HG03135 (cell line): ENCODE measurements at regions not wholly inside any gene's neighbourhood (a gene's known extent, or its start where the extent isn't known, plus 50 kb on each side); places are given as distances from the start of the nearest gene placed in this dataset.
"Not testable (repeated sequence)": the region's sequence is repeated elsewhere in the genome, so short reads cannot be mapped to it uniquely, and the experiment has no call there.

Source experiments
- ATAC-seq: cut with Tn5 transposase; IDR thresholded peaks from one replicate; pipeline ENCODE4 v1.9.1; 2021; ENCODE audit warnings: mild to moderate bottlenecking, moderate library complexity; ENCODE audit not compliant: unreplicated experiment

GRCh38 chr15:20369500-20369899, 172.1 kb downstream of the GOLGA6L6 start:
- no peak for ATAC-seq

DNA sequence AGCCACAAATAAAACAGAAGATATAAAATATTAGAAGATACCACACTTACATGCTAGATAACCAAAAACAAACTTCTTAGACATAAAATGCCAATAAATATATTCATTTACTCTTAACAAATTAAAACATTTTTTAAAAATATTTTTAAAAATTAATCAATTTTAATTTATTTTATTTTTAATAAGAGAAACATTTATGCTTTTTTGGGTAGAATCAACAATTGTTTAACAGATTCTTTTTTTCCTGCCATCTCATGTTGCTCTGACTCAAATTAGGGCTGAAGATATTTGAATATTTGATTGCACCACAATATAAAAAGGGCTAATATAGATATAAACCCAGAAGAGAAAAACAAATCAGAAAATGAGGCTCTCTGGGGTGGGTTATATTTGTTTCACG, 172.6 kb downstream of the GOLGA6L6 start:
- no peak for ATAC-seq

GRCh38 chr15:20367093-20367492, 174.5 kb downstream of the GOLGA6L6 start:
- no peak for ATAC-seq

- not testable (repeated sequence) for ATAC-seq
Measured at GRCh38 chr15:20363591-20363990, 178.0 kb downstream of the GOLGA6L6 start.

- no peak for ATAC-seq
Measured at GRCh38 chr15:20361091-20361490, 180.5 kb downstream of the GOLGA6L6 start.

- ATAC-seq: no peak
Measured at GRCh38 chr15:20358779-20359414, 182.7 kb downstream of the GOLGA6L6 start.

DNA sequence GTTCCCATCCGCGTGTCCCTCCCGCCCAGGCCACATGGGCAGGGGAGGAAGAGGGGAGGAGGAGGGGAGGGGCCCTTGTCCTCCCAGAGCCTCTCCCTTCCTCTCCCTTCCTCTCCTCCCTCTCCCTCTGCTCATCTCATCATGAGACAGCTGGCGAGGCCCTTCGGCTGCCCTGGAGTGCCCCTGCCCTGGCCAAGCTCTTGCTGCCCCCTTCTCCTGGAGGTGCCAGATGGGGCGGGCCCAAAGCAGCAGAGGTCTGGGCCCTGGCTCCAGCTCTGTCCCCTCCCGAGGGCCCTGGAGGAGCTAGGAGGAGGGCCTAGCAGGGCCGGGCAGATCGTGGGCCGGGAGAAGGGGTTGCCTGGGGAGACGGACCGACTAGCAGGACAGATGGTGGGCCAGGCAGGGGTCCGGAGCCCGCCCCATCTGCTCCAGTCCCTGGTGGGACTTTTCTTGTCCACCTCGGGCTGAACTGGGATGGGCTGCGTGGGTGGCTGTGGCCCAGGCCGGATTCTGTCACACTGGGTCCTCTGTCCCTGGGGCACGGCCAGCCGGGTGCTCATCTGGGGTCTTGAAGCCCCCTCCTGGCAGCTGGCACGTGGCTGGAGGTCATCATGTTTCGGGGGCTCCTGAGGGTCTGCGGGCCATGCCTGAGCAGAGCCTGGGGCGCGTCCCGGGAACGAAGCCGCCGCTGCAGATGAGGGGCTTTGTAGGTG, 183.4 kb downstream of the GOLGA6L6 start:
- ATAC-seq: no peak

DNA sequence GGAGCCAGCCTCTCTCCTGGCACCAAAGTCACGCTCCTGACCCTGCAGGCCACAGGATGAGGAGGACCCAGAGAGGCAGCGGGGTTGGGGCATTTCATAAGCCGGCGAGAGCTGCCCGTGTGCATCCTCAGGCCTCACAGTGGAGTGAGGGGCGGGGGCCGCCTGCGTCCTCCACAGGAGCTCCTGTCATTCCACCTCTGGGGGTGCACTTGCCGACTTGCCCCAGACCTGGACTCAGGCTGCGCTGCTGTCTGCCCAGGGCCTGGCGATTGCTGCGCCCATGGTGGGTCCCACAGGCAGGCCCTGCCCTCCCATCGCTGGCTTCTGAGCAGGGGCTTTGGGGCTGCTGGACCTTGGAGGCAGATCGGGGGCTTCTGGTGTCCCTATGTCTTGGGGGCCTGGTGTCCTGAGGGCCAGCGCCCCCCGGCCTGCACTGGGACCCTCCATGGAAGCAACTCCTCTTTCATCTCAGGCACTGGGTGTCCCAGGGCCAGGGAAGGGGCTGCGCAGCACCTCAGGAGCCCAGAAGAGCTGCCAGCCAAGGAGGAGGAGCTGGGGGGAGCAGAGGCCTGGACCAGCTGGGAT, 184.0 kb downstream of the GOLGA6L6 start:
- ATAC-seq: no peak

- no peak for ATAC-seq
Measured at GRCh38 chr15:20356911-20357480, 184.6 kb downstream of the GOLGA6L6 start.

- peak; percentile 49 for ATAC-seq
Measured at GRCh38 chr15:20356444-20356910, 185.1 kb downstream of the GOLGA6L6 start.

GRCh38 chr15:20355256-20355868, 186.2 kb downstream of the GOLGA6L6 start:
- ATAC-seq: no peak

DNA sequence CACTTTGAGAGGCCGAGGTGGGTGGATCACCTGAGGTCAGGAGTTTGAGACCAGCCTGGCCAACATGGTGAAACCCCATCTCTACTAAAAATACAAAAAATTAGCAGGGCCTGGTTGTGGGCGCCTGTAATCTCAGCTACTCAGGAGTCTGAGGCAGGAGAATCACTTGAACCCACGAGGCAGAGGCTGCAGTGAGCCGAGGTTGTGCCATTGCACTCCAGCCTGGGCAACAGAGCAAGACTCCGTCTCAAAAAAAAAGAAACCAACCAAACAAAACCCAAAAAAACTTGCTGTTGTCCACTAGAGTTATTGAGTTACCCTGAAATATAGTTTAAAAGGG, 186.7 kb downstream of the GOLGA6L6 start:
- ATAC-seq: not testable (repeated sequence)

DNA sequence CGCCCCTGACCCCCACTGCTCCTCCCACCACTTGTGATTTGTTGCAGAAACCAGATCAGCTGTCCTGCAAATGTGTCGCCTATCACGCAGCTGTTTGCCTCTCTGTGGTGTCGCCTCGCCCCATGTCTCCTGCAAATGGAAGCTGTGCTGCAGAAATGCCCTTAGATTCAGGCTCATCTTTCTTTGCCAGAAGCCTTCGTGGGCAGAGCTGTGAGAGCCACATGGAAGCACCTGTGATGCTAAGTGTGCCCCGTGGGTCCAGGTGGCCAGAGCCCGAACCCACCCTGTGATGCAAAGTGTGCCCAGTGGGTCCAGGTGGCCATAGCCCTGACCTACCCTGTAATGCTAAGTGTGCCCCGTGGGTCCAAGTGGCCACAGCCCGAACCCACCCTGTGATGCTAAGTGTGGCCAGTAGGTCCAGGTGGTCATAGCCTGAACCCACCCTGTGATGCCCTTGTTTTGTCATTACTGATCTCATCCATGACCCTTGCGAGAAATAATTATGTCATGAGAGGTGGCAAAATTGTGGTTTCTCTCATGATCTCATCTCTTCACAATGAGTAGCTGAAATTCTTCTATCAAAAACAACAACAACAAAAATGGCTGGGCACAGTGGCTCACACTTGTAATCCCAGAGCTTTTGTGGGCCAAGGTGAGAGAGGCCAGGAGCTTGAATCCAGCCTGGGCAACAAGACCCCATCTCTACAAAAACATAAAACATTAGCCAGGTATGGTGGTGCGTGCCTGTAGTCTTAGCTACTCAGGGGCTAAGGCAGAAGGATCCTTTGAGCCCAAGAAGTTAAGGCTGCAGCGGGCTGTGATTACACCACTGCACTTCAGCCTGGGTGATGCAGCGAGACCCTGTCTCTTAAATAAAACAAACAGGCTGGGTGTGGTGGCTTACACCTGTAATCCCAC, 187.4 kb downstream of the GOLGA6L6 start:
- ATAC-seq: no peak

GRCh38 chr15:20352241-20353200, 189.1 kb downstream of the GOLGA6L6 start:
- no peak for ATAC-seq

- ATAC-seq: no peak
Measured at GRCh38 chr15:20351448-20351971, 190.1 kb downstream of the GOLGA6L6 start.

- ATAC-seq: no peak
Measured at GRCh38 chr15:20349774-20350498, 191.7 kb downstream of the GOLGA6L6 start.

GRCh38 chr15:20348900-20349773, 192.5 kb downstream of the GOLGA6L6 start:
- no peak for ATAC-seq
